ENCODE measurements at regions not wholly inside any gene's neighbourhood (a gene's known extent, or its start where the extent isn't known, plus 50 kb on each side); places are given as distances from the start of the nearest gene placed in this dataset.
"Not testable (repeated sequence)": the region's sequence is repeated elsewhere in the genome, so short reads cannot be mapped to it uniquely, and the experiment has no call there.

- no peak for DNase-seq
Measured at GRCh38 chr15:62517541-62517940, 352.5 kb upstream of the C2CD4B start.

DNA sequence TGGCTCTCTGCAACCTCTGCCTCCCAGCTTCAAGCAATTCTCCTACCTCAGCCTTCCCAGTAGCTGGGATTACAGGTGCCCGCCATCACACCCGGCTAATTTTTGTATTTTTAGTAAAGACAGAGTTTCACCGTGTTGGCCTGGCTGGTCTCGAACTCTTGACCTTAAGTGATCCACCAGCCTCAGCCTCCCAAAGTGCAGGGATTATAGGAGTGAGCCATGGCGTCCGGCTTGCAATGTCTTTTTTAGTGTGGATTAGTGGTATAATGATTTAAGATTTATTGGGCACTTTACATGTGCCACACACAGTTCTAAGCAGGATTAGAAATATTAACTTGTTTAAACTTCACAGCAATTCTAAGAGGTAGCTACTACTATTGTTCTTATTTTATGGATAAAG is 353.6 kb upstream of the C2CD4B start:
- not testable (repeated sequence) for DNase-seq

- DNase-seq = no peak
Measured at GRCh38 chr15:62519900-62520299, 354.8 kb upstream of the C2CD4B start.

GRCh38 chr15:62520887-62521286 is 355.8 kb upstream of the C2CD4B start:
- no peak for DNase-seq

DNA sequence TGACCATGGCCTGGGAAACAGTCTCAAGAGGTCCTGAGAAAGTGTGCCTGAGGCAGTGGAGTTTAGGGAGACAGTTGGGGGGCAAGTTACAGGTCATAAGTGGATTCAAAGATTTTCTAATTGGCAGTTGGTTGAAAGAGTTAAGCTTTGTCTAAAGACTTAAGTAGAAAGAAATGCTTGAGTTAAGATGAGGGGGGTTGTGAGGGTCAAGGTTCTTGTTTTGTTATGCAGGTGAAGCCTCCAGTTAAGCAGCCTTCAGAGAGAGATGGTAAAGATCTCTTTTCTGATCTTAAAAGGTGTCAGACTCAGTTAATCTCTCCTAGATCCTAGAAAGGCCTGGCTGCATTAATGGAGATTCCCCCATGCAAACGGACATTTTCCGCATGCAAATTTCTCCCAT is 356.3 kb upstream of the C2CD4B start:
- no peak for DNase-seq

DNA sequence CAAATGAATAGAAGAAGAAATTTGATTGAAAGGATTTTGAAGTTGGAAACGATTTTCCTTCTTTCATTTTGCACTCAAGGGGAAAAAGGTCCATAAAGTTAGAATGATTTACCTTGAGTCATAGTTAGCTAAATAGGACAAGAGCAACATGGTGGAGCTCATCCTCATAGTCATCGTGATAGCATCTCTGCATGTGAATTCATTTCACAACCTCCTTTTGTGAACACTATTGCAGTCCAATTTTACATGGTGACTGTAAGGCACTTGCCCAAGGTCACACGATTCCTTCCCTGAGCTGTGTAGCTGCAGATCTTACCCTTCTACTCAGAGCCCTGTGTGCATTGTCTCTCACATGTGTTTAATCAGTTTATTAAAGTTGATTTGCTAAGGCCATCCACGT is 359.8 kb upstream of the C2CD4B start:
- DNase-seq = no peak

DNA sequence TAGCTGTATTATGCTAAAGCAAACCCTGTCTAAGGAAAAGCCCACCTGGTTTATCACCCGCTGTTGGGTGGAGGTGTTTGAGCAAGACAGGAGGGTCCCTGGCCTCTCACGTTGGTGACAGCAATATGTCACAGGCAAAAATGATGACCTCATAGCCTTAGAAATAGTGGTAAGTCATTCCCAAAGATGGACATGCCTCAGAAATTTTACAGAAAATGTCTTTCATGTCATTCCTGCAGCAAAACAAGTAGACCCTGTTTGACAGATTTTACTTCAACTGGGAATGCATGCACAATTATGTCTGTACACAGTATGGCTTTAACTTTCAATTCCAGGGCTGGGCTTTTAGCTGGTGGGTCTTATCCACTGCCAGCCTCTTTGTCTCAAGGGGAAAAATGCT is 362.3 kb upstream of the C2CD4B start:
- DNase-seq = no peak

DNA sequence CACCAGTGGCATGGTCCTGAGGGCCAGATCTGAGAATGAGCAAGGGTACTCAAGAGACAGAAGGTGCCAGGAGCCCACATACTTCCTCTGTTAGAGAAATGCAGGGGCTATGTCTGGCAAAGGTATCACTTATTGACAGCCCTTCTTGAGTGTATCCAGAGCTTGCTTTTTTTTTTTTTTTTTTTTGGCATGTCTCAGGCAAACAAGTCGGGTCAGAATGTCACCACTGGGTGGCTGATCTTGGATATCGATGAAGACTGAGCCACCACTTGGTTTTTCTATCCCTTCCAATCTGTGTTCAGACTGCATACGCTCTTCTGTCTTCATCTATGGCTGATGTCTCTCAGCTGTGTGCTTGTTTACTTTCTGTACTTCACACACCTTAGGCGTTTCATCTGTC is 363.4 kb upstream of the C2CD4B start:
- DNase-seq = no peak

GRCh38 chr15:62532367-62532766 is 367.3 kb upstream of the C2CD4B start:
- DNase-seq = no peak

GRCh38 chr15:62533687-62534086 is 368.6 kb upstream of the C2CD4B start:
- DNase-seq = no peak

- no peak for DNase-seq
Measured at GRCh38 chr15:62534996-62535395, 369.9 kb upstream of the C2CD4B start.

DNA sequence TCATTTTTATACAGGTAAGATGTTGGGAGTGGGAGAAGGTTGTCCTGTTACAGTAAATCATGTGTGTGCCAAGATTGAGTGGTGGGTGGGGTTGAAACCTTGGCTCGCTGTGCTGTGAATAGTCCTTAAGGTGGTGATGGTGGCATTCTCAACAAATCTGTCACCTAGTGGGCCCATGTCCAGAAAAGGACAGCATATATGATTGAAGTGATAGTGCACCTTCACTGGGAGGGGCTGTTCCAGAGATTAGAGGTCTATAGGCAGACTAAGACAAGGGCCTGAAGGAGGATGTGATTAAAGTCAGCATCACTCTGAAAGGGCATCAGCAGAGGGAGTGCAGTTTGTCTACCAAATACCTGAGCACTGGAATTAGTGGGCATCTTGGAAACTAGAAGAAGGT is 374.2 kb upstream of the C2CD4B start:
- no peak for DNase-seq

DNA sequence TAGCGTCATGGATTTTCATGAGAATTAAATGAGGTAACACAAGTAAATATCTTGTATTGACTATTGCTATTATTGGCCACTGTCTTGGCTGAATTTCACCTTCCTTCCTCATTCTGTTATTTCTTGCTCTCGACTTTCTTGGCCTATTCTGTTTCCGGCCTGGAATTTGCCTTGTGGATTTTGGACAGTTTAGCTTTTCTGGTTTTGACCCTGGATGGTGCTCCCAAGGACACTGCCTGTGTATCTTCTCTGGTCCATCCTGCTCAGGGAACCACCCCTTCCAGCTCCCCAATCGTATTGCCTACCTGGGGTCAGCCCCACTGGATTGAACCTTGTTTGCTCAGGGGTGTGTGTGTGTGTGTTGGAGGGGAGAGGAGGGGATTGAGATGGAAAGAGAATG is 376.2 kb upstream of the C2CD4B start:
- DNase-seq = no peak

DNA sequence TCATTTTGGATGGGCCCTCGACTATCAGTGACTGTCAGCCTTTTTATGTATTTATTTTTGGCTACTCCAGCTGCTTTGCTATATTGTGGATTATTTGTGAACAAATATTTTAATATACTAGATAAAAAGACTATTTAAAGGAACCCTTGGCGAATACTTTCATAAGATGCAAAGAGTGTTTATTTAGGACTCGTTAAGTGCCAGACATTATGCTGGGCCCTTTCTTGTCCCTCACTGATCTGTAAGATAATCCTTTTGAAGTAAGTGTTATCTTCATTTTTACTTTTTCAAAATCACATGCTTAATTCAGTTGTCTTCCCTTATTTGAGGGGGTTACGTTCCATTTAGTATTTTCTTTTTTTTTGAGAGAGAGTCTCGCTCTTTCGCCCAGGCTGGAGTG is 376.8 kb upstream of the C2CD4B start:
- DNase-seq = no peak

DNA sequence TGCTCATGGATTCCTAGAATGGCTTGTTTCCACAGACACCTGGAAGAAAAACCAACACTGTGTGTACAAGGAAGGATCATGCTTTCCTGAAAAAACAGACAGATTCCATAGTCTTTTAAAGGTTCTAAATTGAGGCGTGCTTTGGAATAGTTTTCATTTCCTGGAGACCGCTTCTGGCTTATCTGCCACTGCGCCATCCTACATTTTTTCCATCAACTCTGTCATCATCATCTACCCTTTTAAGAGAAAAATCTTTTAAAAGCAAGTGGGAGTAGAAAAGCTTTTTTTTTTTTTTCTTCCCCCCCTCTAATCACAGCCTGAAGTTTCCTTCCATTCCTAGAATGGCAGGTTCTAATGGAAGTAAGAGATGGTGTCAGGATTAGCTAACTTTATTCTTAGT is 379.4 kb upstream of the C2CD4B start:
- no peak for DNase-seq

DNA sequence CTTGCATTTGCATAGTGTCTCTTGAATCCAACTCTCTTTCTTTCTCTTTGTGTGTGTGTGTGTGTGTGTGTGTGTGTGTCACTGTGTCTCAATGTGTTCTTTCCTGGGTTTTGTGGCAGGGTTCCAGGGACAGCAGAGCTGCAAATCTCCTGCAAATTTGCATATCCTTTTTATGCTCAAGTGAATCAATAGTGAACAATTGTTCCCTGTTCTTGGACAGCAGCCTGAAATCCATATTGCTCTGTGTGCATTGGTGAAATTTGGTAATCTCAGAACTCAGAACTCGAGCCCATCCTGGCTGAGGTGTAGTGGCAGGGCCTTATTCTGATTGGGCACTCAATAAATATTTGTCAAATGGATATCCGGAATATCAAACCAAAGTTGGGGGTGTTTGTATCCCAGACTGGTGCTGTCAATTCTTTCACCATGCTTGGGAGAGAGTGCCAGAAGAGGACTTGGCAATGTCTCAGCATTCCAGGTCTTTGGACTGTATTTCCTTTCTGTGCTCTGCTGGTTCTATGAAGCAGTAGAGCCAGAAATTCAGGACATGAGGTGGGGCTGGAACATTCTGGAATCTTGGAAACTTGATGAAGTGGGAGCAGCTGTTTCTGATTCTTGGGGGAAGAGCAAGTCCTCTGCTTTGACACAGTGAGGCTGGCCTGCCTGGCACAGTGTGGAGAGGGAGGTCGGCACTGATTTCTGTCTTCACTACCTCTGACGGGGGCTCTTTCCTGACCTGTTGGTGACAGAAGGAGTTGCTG is 380.6 kb upstream of the C2CD4B start:
- DNase-seq = no peak

GRCh38 chr15:62546628-62547027 is 381.5 kb upstream of the C2CD4B start:
- DNase-seq = no peak

- no peak for DNase-seq
Measured at GRCh38 chr15:62547584-62547983, 382.5 kb upstream of the C2CD4B start.

GRCh38 chr15:62549345-62549970 is 384.4 kb upstream of the C2CD4B start:
- DNase-seq = no peak

GRCh38 chr15:62550106-62550505 is 385.0 kb upstream of the C2CD4B start:
- no peak for DNase-seq

GRCh38 chr15:62552444-62552843 is 387.4 kb upstream of the C2CD4B start:
- no peak for DNase-seq

DNA sequence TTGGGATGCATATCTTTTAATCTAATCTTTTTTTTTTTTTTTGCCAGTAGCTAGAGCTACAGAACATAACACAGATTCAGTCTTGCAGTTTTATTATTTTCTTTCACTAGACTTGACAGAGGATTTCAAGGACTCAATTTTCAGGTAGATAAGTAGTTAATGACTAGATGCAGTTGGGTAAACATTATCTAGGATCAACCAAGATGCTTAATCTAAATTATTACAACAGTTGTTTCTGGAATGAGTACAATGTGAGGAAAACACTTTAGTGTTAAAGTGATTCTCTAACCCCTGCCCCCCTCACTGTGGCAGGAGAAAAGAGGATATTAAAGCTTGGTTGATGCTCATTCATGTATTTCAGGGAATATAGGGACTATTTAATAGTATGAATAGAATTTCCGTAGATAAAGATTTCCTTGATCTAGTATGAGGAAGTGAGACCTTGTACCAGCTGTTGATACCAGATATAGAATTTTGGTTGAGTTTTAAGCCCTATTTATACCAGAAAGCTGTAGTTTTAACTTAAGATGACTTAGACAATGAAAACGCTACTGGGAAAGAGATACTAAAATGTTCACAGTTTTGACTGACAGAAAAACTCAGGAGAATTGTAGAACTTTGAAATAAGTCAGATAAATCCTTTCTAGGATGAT is 389.0 kb upstream of the C2CD4B start:
- no peak for DNase-seq

DNA sequence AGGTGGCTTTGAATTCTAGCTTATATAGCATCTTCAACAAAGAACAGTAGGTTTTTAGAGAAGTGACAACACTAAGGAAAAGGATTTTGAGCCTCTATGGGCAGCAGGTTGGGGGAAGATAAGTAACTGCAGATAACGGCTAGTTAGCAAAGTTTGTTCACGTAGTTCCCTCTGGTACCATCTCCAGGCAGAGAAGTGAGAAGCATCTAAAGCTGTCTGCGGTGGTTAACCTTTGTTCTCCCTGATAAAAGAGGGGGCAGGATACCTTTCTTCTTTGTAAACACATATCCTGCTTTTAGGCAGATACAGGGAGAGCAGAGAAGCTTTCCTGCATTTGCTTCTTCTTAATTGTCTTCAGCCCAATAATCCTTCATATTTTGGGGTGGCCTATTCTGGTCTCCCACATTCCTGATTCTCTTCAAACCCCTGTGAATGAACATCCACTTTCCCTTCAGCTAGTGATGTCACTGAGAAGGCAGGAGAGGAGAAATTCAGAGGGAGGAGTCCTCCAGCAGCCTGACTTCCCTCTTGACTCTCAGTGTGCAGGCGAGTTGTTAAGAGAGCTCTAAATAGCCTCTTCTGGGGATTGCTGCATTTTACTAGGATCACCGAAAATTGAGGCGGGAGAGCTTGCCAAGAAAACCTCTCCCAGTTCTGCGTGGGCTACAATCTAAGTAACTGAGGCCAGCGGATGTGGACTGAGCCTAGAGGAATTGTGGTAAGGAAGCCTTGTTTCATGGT is 393.7 kb upstream of the C2CD4B start:
- DNase-seq = no peak

DNA sequence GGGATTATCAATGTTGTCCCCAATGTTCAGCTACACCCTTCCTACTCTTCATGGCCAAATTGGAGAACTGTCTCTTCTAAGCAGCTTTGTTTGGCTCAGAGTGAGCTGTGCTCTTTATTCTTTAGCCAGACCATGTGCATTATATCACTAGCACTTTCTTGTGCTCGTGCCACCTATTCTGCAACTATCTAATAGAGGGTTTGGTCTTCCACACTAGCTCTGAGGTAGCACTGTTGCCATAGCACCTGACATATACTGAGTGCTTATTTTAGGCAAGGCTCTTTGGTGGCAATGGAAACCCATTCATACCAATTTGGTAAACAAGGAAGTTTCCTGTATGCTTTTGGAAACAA is 394.3 kb upstream of the C2CD4B start:
- no peak for DNase-seq

Data from effector CD8-positive, alpha-beta T cell (primary cell).